Chondrocyte (in vitro differentiated cells): ENCODE measurements at regions not wholly inside any gene's neighbourhood (a gene's known extent, or its start where the extent isn't known, plus 50 kb on each side); places are given as distances from the start of the nearest gene placed in this dataset.

Source experiments
- DNase-seq: peaks from one replicate; pipeline ENCODE4 v3.0.0; 2021; ENCODE audit warnings: mixed read lengths, low spot score
- H3K27ac Mint-ChIP-seq: one replicate; pipeline ENCODE4 v1.8.0; 2021; ENCODE audit warnings: mild to moderate bottlenecking, moderate library complexity, mixed read lengths; ENCODE audit not compliant: unreplicated experiment
- H3K27me3 Mint-ChIP-seq: 2 replicates; pipeline ENCODE4 v1.8.0; 2021; ENCODE audit warnings: low read depth, mixed read lengths
- H3K36me3 Mint-ChIP-seq: 2 replicates; pipeline ENCODE4 v1.8.0; 2021; ENCODE audit warnings: low read depth, mixed read lengths
- H3K4me1 Mint-ChIP-seq: 2 replicates; pipeline ENCODE4 v1.8.0; 2021; ENCODE audit warnings: low read depth, mild to moderate bottlenecking, mixed read lengths
- H3K4me3 Mint-ChIP-seq: one replicate; pipeline ENCODE4 v1.8.0; 2021; ENCODE audit warnings: mild to moderate bottlenecking, moderate library complexity, mixed read lengths; ENCODE audit not compliant: unreplicated experiment
- H3K9me3 Mint-ChIP-seq: 2 replicates; pipeline ENCODE4 v1.8.0; 2021; ENCODE audit warnings: low read depth, mixed read lengths
- CTCF ChIP-seq: fragments of 200-600 bp; sonication (generic); IDR thresholded peaks from 2 replicates; pipeline ENCODE4 v1.5.0; 2021; ENCODE audit warnings: antibody characterized with exemption, mild to moderate bottlenecking, moderate library complexity

- Mint-ChIP-seq H3K27ac (no peak overlapping the region), H3K9me3 (no peaks in the 10 kb centered on the region), H3K4me1 (no peaks in the 10 kb centered on the region), H3K27me3 (peaks cover 1% of the 10 kb centered on the region), H3K4me3 (no peak overlapping the region), H3K36me3 (no peaks in the 10 kb centered on the region)
- DNase-seq, result no peak
- no peak for TF ChIP-seq CTCF
Measured at GRCh38 chrX:113651306-113651705, 810.7 kb upstream of the AMOT start.

GRCh38 chrX:113644426-113644825, 803.8 kb upstream of the AMOT start:
- TF ChIP-seq CTCF, result no peak
- H3K4me3 Mint-ChIP-seq, result no peak overlapping the region
- H3K9me3 Mint-ChIP-seq, result peaks cover 17% of the 10 kb centered on the region
- no peak for DNase-seq
- H3K36me3 Mint-ChIP-seq, result no peaks in the 10 kb centered on the region
- no peak overlapping the region for H3K27ac Mint-ChIP-seq
- no peaks in the 10 kb centered on the region for H3K4me1 Mint-ChIP-seq
- no peaks in the 10 kb centered on the region for H3K27me3 Mint-ChIP-seq

- no peak for DNase-seq
- no peaks in the 10 kb centered on the region for H3K9me3 Mint-ChIP-seq
- TF ChIP-seq CTCF, result no peak
- H3K27ac Mint-ChIP-seq, result no peak overlapping the region
- no peaks in the 10 kb centered on the region for H3K4me1 Mint-ChIP-seq
- no peak overlapping the region for H3K4me3 Mint-ChIP-seq
- H3K27me3 Mint-ChIP-seq, result no peaks in the 10 kb centered on the region
- H3K36me3 Mint-ChIP-seq, result no peaks in the 10 kb centered on the region
Measured at GRCh38 chrX:113634565-113634964, 793.9 kb upstream of the AMOT start.

- Mint-ChIP-seq H3K36me3 (no peaks in the 10 kb centered on the region), H3K27ac (no peak overlapping the region)
- DNase-seq, result no peak
Measured at GRCh38 chrX:113629326-113629725, 788.7 kb upstream of the AMOT start.

GRCh38 chrX:113594123-113594841, 753.7 kb upstream of the AMOT start:
- no peaks in the 10 kb centered on the region for H3K4me1 Mint-ChIP-seq
- no peak for TF ChIP-seq CTCF
- DNase-seq, result no peak
- H3K27me3 Mint-ChIP-seq, result peaks cover 10% of the 10 kb centered on the region
- H3K4me3 Mint-ChIP-seq, result no peak overlapping the region
- peaks cover 5% of the 10 kb centered on the region for H3K9me3 Mint-ChIP-seq
- H3K36me3 Mint-ChIP-seq, result no peaks in the 10 kb centered on the region
- no peak overlapping the region for H3K27ac Mint-ChIP-seq

More at GRCh38 chrX:113629326-113629725, 788.7 kb upstream of the AMOT start:
- H3K27me3 Mint-ChIP-seq, result peaks cover 3% of the 10 kb centered on the region
- H3K4me1 Mint-ChIP-seq, result no peaks in the 10 kb centered on the region
- no peak for TF ChIP-seq CTCF
- H3K9me3 Mint-ChIP-seq, result peaks cover 5% of the 10 kb centered on the region
- no peak overlapping the region for H3K4me3 Mint-ChIP-seq
